ENCODE measurements at regions not wholly inside any gene's neighbourhood (a gene's known extent, or its start where the extent isn't known, plus 50 kb on each side); places are given as distances from the start of the nearest gene placed in this dataset.

DNA sequence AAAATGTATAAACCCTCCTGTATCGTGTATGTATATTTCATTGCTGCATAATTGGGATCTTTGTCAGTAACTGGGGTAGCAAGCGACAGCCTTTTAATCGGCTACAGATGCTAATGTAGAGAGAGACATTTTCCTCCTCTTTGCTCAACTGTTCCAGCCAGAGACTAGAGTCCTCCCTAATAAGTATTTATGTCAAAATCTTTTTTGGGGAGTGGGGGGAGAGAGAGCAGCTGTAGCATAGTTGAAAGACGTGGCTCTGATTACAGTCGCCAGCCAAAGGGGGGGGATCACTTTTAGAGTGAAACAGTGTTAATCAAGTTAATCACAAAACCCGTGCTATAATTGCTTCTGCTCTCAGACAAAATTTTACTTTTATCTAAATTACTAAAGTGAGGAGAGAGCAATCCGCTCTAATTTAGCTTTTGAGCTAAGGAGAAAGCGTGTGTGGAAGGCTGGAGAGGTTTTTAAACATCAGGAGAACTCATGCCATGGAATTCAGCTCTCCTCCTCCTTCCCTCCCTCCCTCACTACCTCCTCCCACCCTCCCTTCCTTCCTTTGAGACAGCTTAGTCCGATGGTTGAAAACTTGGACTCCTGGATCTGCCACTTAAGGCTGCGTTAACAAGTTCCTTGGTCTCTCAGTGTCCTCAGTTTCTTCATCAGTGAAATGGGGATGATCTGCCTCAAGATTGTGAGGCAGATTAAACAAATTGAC lies 87.3 kb upstream of the ZNF618 start:
- Histone ChIP-seq H3K4me3 (no peak overlapping the region), H3K27me3 (peaks cover 11% of the 10 kb centered on the region), H3K4me1 (ENCODE audit: insufficient read depth) (no peaks in the 10 kb centered on the region), H4K20me1 (ENCODE audit: insufficient read depth, poor library complexity, severe bottlenecking) (no peaks in the 10 kb centered on the region), H3K79me2 (no peaks in the 10 kb centered on the region), H2AFZ (no peak overlapping the region), H3K27ac (no peak overlapping the region), H3K9me2 (replicated peaks; ENCODE audit: insufficient read depth) (no peaks in the 10 kb centered on the region), H3K36me3 (replicated peaks; ENCODE audit: insufficient read depth, low read depth) (no peaks in the 10 kb centered on the region), H3K9me3 (ENCODE audit: low read depth) (no peaks in the 10 kb centered on the region), H3K4me2 (no peak overlapping the region)
- WGBS (ENCODE audit: low lambda C conversion rate, missing lambda C conversion rate), result 63% methylated on average over 10 of the region's 10 CpGs
- DNase-seq (ENCODE audit: low spot score), result no peak
- TF ChIP-seq EZH2 (IDR thresholded peaks at IDR 0.05; ENCODE audit: borderline replicate concordance) (no peak), EZH2phosphoT487 (IDR thresholded peaks at IDR 0.05; ENCODE audit: low read depth, severe bottlenecking, unreplicated experiment) (no peak)
- TF ChIP-seq, protein P1, sequence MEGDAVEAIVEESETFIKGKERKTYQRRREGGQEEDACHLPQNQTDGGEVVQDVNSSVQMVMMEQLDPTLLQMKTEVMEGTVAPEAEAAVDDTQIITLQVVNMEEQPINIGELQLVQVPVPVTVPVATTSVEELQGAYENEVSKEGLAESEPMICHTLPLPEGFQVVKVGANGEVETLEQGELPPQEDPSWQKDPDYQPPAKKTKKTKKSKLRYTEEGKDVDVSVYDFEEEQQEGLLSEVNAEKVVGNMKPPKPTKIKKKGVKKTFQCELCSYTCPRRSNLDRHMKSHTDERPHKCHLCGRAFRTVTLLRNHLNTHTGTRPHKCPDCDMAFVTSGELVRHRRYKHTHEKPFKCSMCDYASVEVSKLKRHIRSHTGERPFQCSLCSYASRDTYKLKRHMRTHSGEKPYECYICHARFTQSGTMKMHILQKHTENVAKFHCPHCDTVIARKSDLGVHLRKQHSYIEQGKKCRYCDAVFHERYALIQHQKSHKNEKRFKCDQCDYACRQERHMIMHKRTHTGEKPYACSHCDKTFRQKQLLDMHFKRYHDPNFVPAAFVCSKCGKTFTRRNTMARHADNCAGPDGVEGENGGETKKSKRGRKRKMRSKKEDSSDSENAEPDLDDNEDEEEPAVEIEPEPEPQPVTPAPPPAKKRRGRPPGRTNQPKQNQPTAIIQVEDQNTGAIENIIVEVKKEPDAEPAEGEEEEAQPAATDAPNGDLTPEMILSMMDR (IDR thresholded peaks at IDR 0.05; ENCODE audit: poor library complexity), result no peak

DNA sequence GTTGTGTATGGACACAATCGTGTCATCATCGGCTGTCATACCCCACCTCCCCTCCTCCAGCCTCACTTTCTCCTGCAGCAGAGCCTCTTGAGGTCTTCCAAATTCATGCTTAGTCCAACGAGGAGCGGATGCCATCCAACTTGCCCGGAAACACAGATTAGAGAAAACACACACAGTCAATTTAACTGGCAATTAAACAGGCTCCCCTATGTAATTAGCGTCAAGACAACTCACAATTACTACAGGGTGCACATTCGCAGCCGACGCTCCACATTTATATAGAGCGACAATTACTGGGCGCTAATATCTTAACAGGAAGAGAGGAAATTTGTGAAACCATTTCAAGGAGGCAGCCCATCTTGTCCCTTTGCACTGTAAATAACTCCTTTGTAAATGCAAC lies 86.0 kb upstream of the ZNF618 start:
- H3K27me3 ChIP-seq, result peaks cover 11% of the 10 kb centered on the region
- H3K9me2 ChIP-seq (replicated peaks; ENCODE audit: insufficient read depth), result no peaks in the 10 kb centered on the region
- no peaks in the 10 kb centered on the region for H4K20me1 ChIP-seq (ENCODE audit: insufficient read depth, poor library complexity, severe bottlenecking)
- no peaks in the 10 kb centered on the region for H3K9me3 ChIP-seq (ENCODE audit: low read depth)
- no peak overlapping the region for H2AFZ ChIP-seq
- TF ChIP-seq EZH2phosphoT487 (IDR thresholded peaks at IDR 0.05; ENCODE audit: low read depth, severe bottlenecking, unreplicated experiment) (no peak), EZH2 (IDR thresholded peaks at IDR 0.05; ENCODE audit: borderline replicate concordance) (no peak)
- TF ChIP-seq, protein P1 (IDR thresholded peaks at IDR 0.05; ENCODE audit: poor library complexity), result no peak
- no peak overlapping the region for H3K4me3 ChIP-seq
- no peak overlapping the region for H3K27ac ChIP-seq
- no peak for DNase-seq (ENCODE audit: low spot score)
- H3K79me2 ChIP-seq, result no peaks in the 10 kb centered on the region
- H3K36me3 ChIP-seq (replicated peaks; ENCODE audit: insufficient read depth, low read depth), result no peaks in the 10 kb centered on the region
- 94% methylated on average over 11 of the region's 11 CpGs for WGBS (ENCODE audit: low lambda C conversion rate, missing lambda C conversion rate)
- H3K4me1 ChIP-seq (ENCODE audit: insufficient read depth), result no peaks in the 10 kb centered on the region
- no peak overlapping the region for H3K4me2 ChIP-seq

DNA sequence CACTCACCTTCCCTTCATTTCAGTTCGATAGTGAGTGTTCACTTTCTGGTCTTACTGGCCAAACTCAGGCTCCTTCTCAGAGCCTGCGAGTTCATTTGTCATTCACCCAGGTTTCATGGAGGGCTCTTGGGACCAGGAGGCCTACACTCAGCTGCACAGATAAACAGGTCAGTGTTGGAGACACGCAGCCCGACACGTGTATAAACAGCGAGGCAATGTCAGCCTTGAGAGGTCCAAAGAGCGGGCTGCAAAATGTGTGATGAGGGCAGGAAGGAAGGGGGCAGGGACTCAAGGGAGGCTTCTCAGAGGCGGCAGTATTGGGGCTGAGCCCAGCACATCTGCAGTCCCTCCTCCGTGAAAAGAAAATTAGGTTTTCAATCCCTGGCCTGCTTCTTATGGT lies 82.6 kb upstream of the ZNF618 start:
- WGBS (ENCODE audit: low lambda C conversion rate, missing lambda C conversion rate), result 82% methylated on average over 9 of the region's 9 CpGs
- no peaks in the 10 kb centered on the region for H3K9me2 ChIP-seq (replicated peaks; ENCODE audit: insufficient read depth)

More for the DNA sequence above, 82.6 kb upstream of the ZNF618 start:
- no peak overlapping the region for H2AFZ ChIP-seq
- H3K79me2 ChIP-seq, result no peaks in the 10 kb centered on the region
- no peaks in the 10 kb centered on the region for H3K4me1 ChIP-seq (ENCODE audit: insufficient read depth)
- DNase-seq (ENCODE audit: low spot score), result no peak
- no peaks in the 10 kb centered on the region for H4K20me1 ChIP-seq (ENCODE audit: insufficient read depth, poor library complexity, severe bottlenecking)
- no peaks in the 10 kb centered on the region for H3K9me3 ChIP-seq (ENCODE audit: low read depth)
- no peak overlapping the region for H3K27ac ChIP-seq
- no peak overlapping the region for H3K4me2 ChIP-seq
- H3K27me3 ChIP-seq, result peaks cover 4% of the 10 kb centered on the region
- H3K4me3 ChIP-seq, result no peak overlapping the region
- no peaks in the 10 kb centered on the region for H3K36me3 ChIP-seq (replicated peaks; ENCODE audit: insufficient read depth, low read depth)
- TF ChIP-seq, protein P1 (IDR thresholded peaks at IDR 0.05; ENCODE audit: poor library complexity), result no peak
- no peak for TF ChIP-seq EZH2 (IDR thresholded peaks at IDR 0.05; ENCODE audit: borderline replicate concordance)
- TF ChIP-seq EZH2phosphoT487 (IDR thresholded peaks at IDR 0.05; ENCODE audit: low read depth, severe bottlenecking, unreplicated experiment), result no peak

Data from hepatocyte (in vitro differentiated cells).